ENCODE measurements at regions not wholly inside any gene's neighbourhood (a gene's known extent, or its start where the extent isn't known, plus 50 kb on each side); places are given as distances from the start of the nearest gene placed in this dataset.

GRCh38 chr10:123512901-123513775, 153.0 kb upstream of the GPR26 start:
- no peak overlapping the region for H3K4me3 Mint-ChIP-seq
- peaks cover 30% of the 10 kb centered on the region for H3K27me3 Mint-ChIP-seq
- H3K27ac Mint-ChIP-seq: no peak overlapping the region
- H3K4me1 Mint-ChIP-seq: no peaks in the 10 kb centered on the region
- no peaks in the 10 kb centered on the region for H3K9me3 Mint-ChIP-seq
- DNase-seq (no peak), ATAC-seq (no peak)

- Mint-ChIP-seq H3K4me1 (no peaks in the 10 kb centered on the region), H3K4me3 (no peak overlapping the region), H3K9me3 (no peaks in the 10 kb centered on the region), H3K27ac (no peak overlapping the region), H3K27me3 (peaks cover 31% of the 10 kb centered on the region)
- ATAC-seq: no peak
- no peak for DNase-seq
These were observed 152.3 kb upstream of the GPR26 start for GRCh38 chr10:123513870-123514269.

- DNase-seq (no peak), ATAC-seq (no peak)
- H3K4me1 Mint-ChIP-seq: no peaks in the 10 kb centered on the region
- no peak overlapping the region for H3K4me3 Mint-ChIP-seq
- peaks cover 25% of the 10 kb centered on the region for H3K27me3 Mint-ChIP-seq
- H3K27ac Mint-ChIP-seq: no peak overlapping the region
- no peaks in the 10 kb centered on the region for H3K9me3 Mint-ChIP-seq
These were observed 151.2 kb upstream of the GPR26 start for GRCh38 chr10:123514996-123515395.

- Mint-ChIP-seq H3K27me3 (peaks cover 25% of the 10 kb centered on the region), H3K4me3 (no peak overlapping the region), H3K9me3 (no peaks in the 10 kb centered on the region), H3K27ac (no peak overlapping the region), H3K4me1 (no peaks in the 10 kb centered on the region)
- ATAC-seq: no peak
- no peak for DNase-seq
These were observed 150.5 kb upstream of the GPR26 start for GRCh38 chr10:123515661-123516060.

GRCh38 chr10:123516291-123516690, 149.9 kb upstream of the GPR26 start:
- Mint-ChIP-seq H3K27me3 (peaks cover 25% of the 10 kb centered on the region), H3K4me3 (no peak overlapping the region), H3K27ac (no peak overlapping the region), H3K9me3 (no peaks in the 10 kb centered on the region), H3K4me1 (no peaks in the 10 kb centered on the region)
- DNase-seq (no peak), ATAC-seq (no peak)

- Mint-ChIP-seq H3K4me3 (no peak overlapping the region), H3K9me3 (no peaks in the 10 kb centered on the region), H3K4me1 (no peaks in the 10 kb centered on the region), H3K27ac (no peak overlapping the region), H3K27me3 (peaks cover 26% of the 10 kb centered on the region)
- ATAC-seq: no peak
- DNase-seq: no peak
These were observed 148.7 kb upstream of the GPR26 start for GRCh38 chr10:123517426-123517825.

GRCh38 chr10:123517901-123518300, 148.3 kb upstream of the GPR26 start:
- DNase-seq (no peak), ATAC-seq (no peak)
- H3K4me1 Mint-ChIP-seq: no peaks in the 10 kb centered on the region
- no peak overlapping the region for H3K4me3 Mint-ChIP-seq
- H3K27ac Mint-ChIP-seq: no peak overlapping the region
- H3K27me3 Mint-ChIP-seq: peaks cover 31% of the 10 kb centered on the region
- no peaks in the 10 kb centered on the region for H3K9me3 Mint-ChIP-seq

- H3K9me3 Mint-ChIP-seq: no peaks in the 10 kb centered on the region
- H3K4me1 Mint-ChIP-seq: no peaks in the 10 kb centered on the region
- no peak for ATAC-seq
- no peak for DNase-seq
- no peak overlapping the region for H3K27ac Mint-ChIP-seq
- H3K27me3 Mint-ChIP-seq: peaks cover 36% of the 10 kb centered on the region
- H3K4me3 Mint-ChIP-seq: no peak overlapping the region
These were observed 147.4 kb upstream of the GPR26 start for GRCh38 chr10:123518765-123519164.

- ATAC-seq (no peak), DNase-seq (no peak)
- Mint-ChIP-seq H3K9me3 (no peaks in the 10 kb centered on the region), H3K4me3 (no peak overlapping the region), H3K27me3 (peaks cover 36% of the 10 kb centered on the region), H3K4me1 (no peaks in the 10 kb centered on the region), H3K27ac (no peak overlapping the region)
These were observed 146.3 kb upstream of the GPR26 start for GRCh38 chr10:123519861-123520260.

- Mint-ChIP-seq H3K4me3 (no peak overlapping the region), H3K9me3 (no peaks in the 10 kb centered on the region), H3K4me1 (no peaks in the 10 kb centered on the region), H3K27me3 (peaks cover 29% of the 10 kb centered on the region), H3K27ac (no peak overlapping the region)
- DNase-seq: no peak
- no peak for ATAC-seq
These were observed 145.1 kb upstream of the GPR26 start for GRCh38 chr10:123521076-123521475.

GRCh38 chr10:123521556-123521955, 144.6 kb upstream of the GPR26 start:
- H3K4me3 Mint-ChIP-seq: no peak overlapping the region
- H3K4me1 Mint-ChIP-seq: no peaks in the 10 kb centered on the region
- ATAC-seq (no peak), DNase-seq (no peak)
- peaks cover 30% of the 10 kb centered on the region for H3K27me3 Mint-ChIP-seq
- no peak overlapping the region for H3K27ac Mint-ChIP-seq
- H3K9me3 Mint-ChIP-seq: no peaks in the 10 kb centered on the region

- Mint-ChIP-seq H3K27me3 (peaks cover 24% of the 10 kb centered on the region), H3K9me3 (no peaks in the 10 kb centered on the region), H3K4me1 (no peaks in the 10 kb centered on the region), H3K4me3 (no peak overlapping the region), H3K27ac (no peak overlapping the region)
- DNase-seq (no peak), ATAC-seq (no peak)
These were observed 143.3 kb upstream of the GPR26 start for GRCh38 chr10:123522702-123523312.

GRCh38 chr10:123523833-123524232, 142.3 kb upstream of the GPR26 start:
- ATAC-seq (no peak), DNase-seq (no peak)
- H3K4me3 Mint-ChIP-seq: no peak overlapping the region
- H3K27ac Mint-ChIP-seq: no peak overlapping the region
- H3K9me3 Mint-ChIP-seq: no peaks in the 10 kb centered on the region
- peaks cover 19% of the 10 kb centered on the region for H3K27me3 Mint-ChIP-seq
- no peaks in the 10 kb centered on the region for H3K4me1 Mint-ChIP-seq

GRCh38 chr10:123526356-123527064, 139.6 kb upstream of the GPR26 start:
- no peak for DNase-seq

GRCh38 chr10:123527151-123527550, 139.0 kb upstream of the GPR26 start:
- ATAC-seq (no peak), DNase-seq (no peak)
- Mint-ChIP-seq H3K27me3 (peaks cover 23% of the 10 kb centered on the region), H3K9me3 (peaks cover 0 to 3% of the 10 kb centered on the region in 2 donors), H3K27ac (no peak overlapping the region), H3K4me1 (no peaks in the 10 kb centered on the region), H3K4me3 (no peak overlapping the region)

More at GRCh38 chr10:123526356-123527064, 139.6 kb upstream of the GPR26 start:
- no peak overlapping the region for H3K27ac Mint-ChIP-seq
- peaks cover 19% of the 10 kb centered on the region for H3K27me3 Mint-ChIP-seq
- H3K4me3 Mint-ChIP-seq: no peak overlapping the region
- no peaks in the 10 kb centered on the region for H3K4me1 Mint-ChIP-seq
- ATAC-seq: no peak
- no peaks in the 10 kb centered on the region for H3K9me3 Mint-ChIP-seq
